Kidney epithelial cell (primary cell): ENCODE measurements at regions not wholly inside any gene's neighbourhood (a gene's known extent, or its start where the extent isn't known, plus 50 kb on each side); places are given as distances from the start of the nearest gene placed in this dataset.

Experiments
- DNase-seq: peaks from one replicate; pipeline ENCODE4 v3.0.0-alpha.2; 2010; ENCODE audit warnings: low read depth
- H3K27me3 ChIP-seq: 2 replicates; pipeline ENCODE4 v1.6.0; 2011; ENCODE audit warnings: low read length; ENCODE audit not compliant: control insufficient read depth, insufficient read depth
- H3K36me3 ChIP-seq: 2 replicates; pipeline ENCODE4 v1.5.1; 2011; ENCODE audit warnings: low read length; ENCODE audit not compliant: control insufficient read depth, insufficient read depth
- H3K4me3 ChIP-seq: 2 replicates; pipeline ENCODE4 v1.5.1; 2011; ENCODE audit warnings: low read depth, mild to moderate bottlenecking, control low read depth, low read length
- CTCF ChIP-seq: IDR thresholded peaks from 2 replicates; pipeline ENCODE4 v1.5.1; 2011; ENCODE audit warnings: mild to moderate bottlenecking, moderate library complexity, low read length, control low read depth, inconsistent platforms; ENCODE audit not compliant: insufficient read depth, poor library complexity, severe bottlenecking

- H3K36me3 ChIP-seq: no peaks in the 10 kb centered on the region
- TF ChIP-seq CTCF: no peak
- H3K27me3 ChIP-seq: no peaks in the 10 kb centered on the region
- no peak overlapping the region for H3K4me3 ChIP-seq
- no peak for DNase-seq
Measured at GRCh38 chr3:46120983-46121382, 87.1 kb downstream of the CCR1 start.

- H3K4me3 ChIP-seq: no peak overlapping the region
- H3K36me3 ChIP-seq: no peaks in the 10 kb centered on the region
- no peak for DNase-seq
- TF ChIP-seq CTCF: no peak
- no peaks in the 10 kb centered on the region for H3K27me3 ChIP-seq
Measured at GRCh38 chr3:46119709-46120498, 88.2 kb downstream of the CCR1 start.

DNA sequence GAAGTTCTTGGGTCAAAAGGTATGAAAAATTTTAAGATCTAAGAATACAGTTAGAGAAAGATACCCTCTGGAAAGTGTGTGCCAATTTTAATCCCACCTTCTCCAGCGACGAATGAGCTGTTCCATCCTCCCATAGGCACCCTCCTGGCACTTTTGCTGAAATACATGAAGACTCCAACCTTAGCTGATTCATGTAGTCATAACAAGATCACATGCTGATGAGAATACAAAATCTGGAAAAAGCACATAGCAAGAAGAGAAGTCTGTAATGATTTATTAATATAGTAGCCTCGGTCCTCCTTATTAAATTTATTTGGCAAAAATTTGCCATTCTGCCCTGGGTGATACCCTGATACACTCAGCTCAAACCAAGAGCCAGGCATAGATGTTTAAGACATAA lies 88.9 kb downstream of the CCR1 start:
- TF ChIP-seq CTCF: no peak
- no peaks in the 10 kb centered on the region for H3K36me3 ChIP-seq
- no peaks in the 10 kb centered on the region for H3K27me3 ChIP-seq
- no peak for DNase-seq
- H3K4me3 ChIP-seq: no peak overlapping the region

- DNase-seq: no peak
- Histone ChIP-seq H3K36me3 (no peaks in the 10 kb centered on the region), H3K27me3 (no peaks in the 10 kb centered on the region), H3K4me3 (no peak overlapping the region)
- TF ChIP-seq CTCF: no peak
Measured at GRCh38 chr3:46116996-46117395, 89.7 kb upstream of the XCR1 start.

DNA sequence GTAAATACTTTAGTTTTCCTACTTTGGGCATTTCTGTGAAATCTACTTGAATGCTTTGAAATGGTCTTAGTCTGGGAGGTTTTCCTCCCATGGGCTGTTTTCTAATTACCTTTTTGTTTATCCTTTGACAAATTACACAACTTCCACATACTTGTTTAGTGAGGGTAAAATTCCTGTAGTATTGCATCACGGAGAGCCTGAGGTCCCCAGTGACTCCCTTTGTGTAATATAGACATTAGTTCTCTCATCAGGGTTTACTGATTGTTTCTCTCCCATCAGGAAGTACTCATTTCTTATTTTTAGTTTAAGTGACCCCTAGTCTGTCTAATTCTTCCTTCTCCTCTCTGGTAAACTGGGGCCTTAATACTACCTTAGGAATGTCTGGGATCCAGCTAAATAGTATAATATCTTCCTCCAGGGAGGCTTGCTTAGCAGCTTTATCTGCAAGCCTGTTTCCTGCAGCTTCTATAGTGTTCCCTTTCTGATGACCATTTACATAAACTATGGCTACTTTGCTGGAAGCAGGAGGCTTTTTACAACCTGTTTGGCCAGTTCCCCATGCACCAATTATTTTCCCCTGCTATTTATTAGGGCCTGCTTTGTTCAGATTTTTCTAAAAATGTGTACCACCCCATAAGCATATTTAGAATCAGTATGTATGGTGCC lies 87.2 kb upstream of the XCR1 start:
- peak; percentile 63 for DNase-seq
- Histone ChIP-seq H3K27me3 (no peaks in the 10 kb centered on the region), H3K4me3 (no peak overlapping the region), H3K36me3 (no peaks in the 10 kb centered on the region)
- no peak for TF ChIP-seq CTCF
